ENCODE measurements at regions not wholly inside any gene's neighbourhood (a gene's known extent, or its start where the extent isn't known, plus 50 kb on each side); places are given as distances from the start of the nearest gene placed in this dataset.
"Not testable (repeated sequence)": the region's sequence is repeated elsewhere in the genome, so short reads cannot be mapped to it uniquely, and the experiment has no call there.

- Histone ChIP-seq H3K27me3 (no peaks in the 10 kb centered on the region), H3K4me3 (no peak overlapping the region), H3K9me3 (no peaks in the 10 kb centered on the region), H3K4me1 (no peaks in the 10 kb centered on the region), H3K27ac (no peak overlapping the region), H3K36me3 (no peaks in the 10 kb centered on the region)
- TF ChIP-seq CTCF (IDR thresholded peaks at IDR 0.05 in 4 of 5, conservative IDR thresholded peaks at IDR 0.05 in 1 of 5), result no peak
- no peak for TF ChIP-seq POLR2A (IDR thresholded peaks at IDR 0.05)
- DNase-seq (no peak), ATAC-seq (no peak)
- in situ Hi-C loops (cut with MboI; ENCODE audit: low sequenced_read_pairs in 4 of 4), result no loop called here
- intact Hi-C loops (cut with DNase I; ENCODE audit: low total_unique reads), result no loop called here
Observed at GRCh38 chr11:87597725-87598124, 560.0 kb downstream of the TMEM135 start.

GRCh38 chr11:87596176-87596575, 558.4 kb downstream of the TMEM135 start:
- intact Hi-C loops (cut with DNase I; ENCODE audit: low total_unique reads) (no loop called here), in situ Hi-C loops (cut with MboI; ENCODE audit: low sequenced_read_pairs in 4 of 4) (no loop called here)
- no peaks in the 10 kb centered on the region for H3K36me3 ChIP-seq
- H3K9me3 ChIP-seq, result no peaks in the 10 kb centered on the region
- ATAC-seq, result no peak
- H3K27me3 ChIP-seq, result no peaks in the 10 kb centered on the region
- TF ChIP-seq CTCF (IDR thresholded peaks at IDR 0.05 in 4 of 5, conservative IDR thresholded peaks at IDR 0.05 in 1 of 5) (no peak), POLR2A (IDR thresholded peaks at IDR 0.05) (no peak)
- no peak for DNase-seq
- no peaks in the 10 kb centered on the region for H3K4me1 ChIP-seq
- no peak overlapping the region for H3K27ac ChIP-seq
- no peak overlapping the region for H3K4me3 ChIP-seq

GRCh38 chr11:87589082-87589481, 551.3 kb downstream of the TMEM135 start:
- H3K4me1 ChIP-seq, result no peaks in the 10 kb centered on the region
- intact Hi-C loops (cut with DNase I; ENCODE audit: low total_unique reads) (no loop called here), in situ Hi-C loops (cut with MboI; ENCODE audit: low sequenced_read_pairs in 4 of 4) (no loop called here)
- ATAC-seq (no peak), DNase-seq (no peak)
- no peak overlapping the region for H3K27ac ChIP-seq
- no peaks in the 10 kb centered on the region for H3K27me3 ChIP-seq
- no peaks in the 10 kb centered on the region for H3K36me3 ChIP-seq
- no peak for TF ChIP-seq POLR2A (IDR thresholded peaks at IDR 0.05)
- TF ChIP-seq CTCF (IDR thresholded peaks at IDR 0.05 in 4 of 5, conservative IDR thresholded peaks at IDR 0.05 in 1 of 5), result no peak
- no peak overlapping the region for H3K4me3 ChIP-seq
- no peaks in the 10 kb centered on the region for H3K9me3 ChIP-seq

GRCh38 chr11:87585613-87586012, 547.9 kb downstream of the TMEM135 start:
- intact Hi-C loops (cut with DNase I; ENCODE audit: low total_unique reads); H3K9me3 ChIP-seq; DNase-seq; H3K27ac ChIP-seq; ATAC-seq; H3K4me3 ChIP-seq; H3K27me3 ChIP-seq; H3K36me3 ChIP-seq; in situ Hi-C loops (cut with MboI; ENCODE audit: low sequenced_read_pairs in 4 of 4); H3K4me1 ChIP-seq: not testable (repeated sequence)

GRCh38 chr11:87583931-87584330, 546.2 kb downstream of the TMEM135 start:
- in situ Hi-C loops (cut with MboI; ENCODE audit: low sequenced_read_pairs in 4 of 4), result no loop called here

More at GRCh38 chr11:87583931-87584330, 546.2 kb downstream of the TMEM135 start:
- no peak for TF ChIP-seq CTCF (IDR thresholded peaks at IDR 0.05 in 4 of 5, conservative IDR thresholded peaks at IDR 0.05 in 1 of 5)
- TF ChIP-seq POLR2A (IDR thresholded peaks at IDR 0.05), result no peak
- intact Hi-C loops (cut with DNase I; ENCODE audit: low total_unique reads), result no loop called here
- Histone ChIP-seq H3K4me3 (no peak overlapping the region), H3K4me1 (no peaks in the 10 kb centered on the region), H3K9me3 (no peaks in the 10 kb centered on the region), H3K36me3 (no peaks in the 10 kb centered on the region), H3K27me3 (no peaks in the 10 kb centered on the region), H3K27ac (no peak overlapping the region)
- DNase-seq (no peak), ATAC-seq (no peak)
